Liver (tissue), 8 donors: ENCODE measurements at regions not wholly inside any gene's neighbourhood (a gene's known extent, or its start where the extent isn't known, plus 50 kb on each side); places are given as distances from the start of the nearest gene placed in this dataset.

Experiments used
- DNase-seq: peaks from one replicate; pipeline ENCODE4 v3.0.0-alpha.2; 2017; ENCODE audit warnings: low spot score
- H3K27ac ChIP-seq, 2 donors: one replicate each; pipeline ENCODE4 v1.7.0; 2013; ENCODE audit warnings: inconsistent platforms in 2 of 2, low read length in 2 of 2, control low read depth in 1 of 2, low read depth in 1 of 2, mild to moderate bottlenecking in 1 of 2
- H3K27me3 ChIP-seq, 4 donors: one replicate each; pipeline versions ENCODE4 v1.6.1 to v1.7.0; 2013; ENCODE audit warnings: low read length in 3 of 4, inconsistent platforms in 1 of 4, mild to moderate bottlenecking in 1 of 4, moderate library complexity in 1 of 4; ENCODE audit not compliant: control insufficient read depth in 4 of 4, insufficient read depth in 4 of 4
- H3K36me3 ChIP-seq, 4 donors: one replicate each; pipeline versions ENCODE4 v1.6.1 to v1.7.0; 2013; ENCODE audit warnings: low read length in 3 of 4, mild to moderate bottlenecking in 3 of 4, low read depth in 1 of 4, moderate library complexity in 1 of 4; ENCODE audit not compliant: control insufficient read depth in 4 of 4, insufficient read depth in 3 of 4
- H3K4me1 ChIP-seq, 4 donors: one replicate each; pipeline versions ENCODE4 v1.6.1 to v1.7.0; 2013; ENCODE audit warnings: low read length in 3 of 4, mild to moderate bottlenecking in 3 of 4, moderate library complexity in 1 of 4; ENCODE audit not compliant: control insufficient read depth in 4 of 4, insufficient read depth in 4 of 4
- H3K4me3 ChIP-seq, 3 donors: one replicate each; pipeline versions ENCODE4 v1.6.1 to v1.7.0; 2013; ENCODE audit warnings: low read length in 3 of 3, control low read depth in 1 of 3, low read depth in 1 of 3, mild to moderate bottlenecking in 1 of 3
- H3K9ac ChIP-seq, 2 donors: one replicate each; pipeline ENCODE4 v1.7.0; 2013; ENCODE audit warnings: low read length in 2 of 2, mild to moderate bottlenecking in 2 of 2, moderate library complexity in 2 of 2, control low read depth in 1 of 2, low read depth in 1 of 2
- H3K9me3 ChIP-seq, 4 donors: one replicate each; pipeline versions ENCODE4 v1.6.1 to v1.7.0; 2013; ENCODE audit warnings: low read length in 3 of 4; ENCODE audit not compliant: control insufficient read depth in 4 of 4
- EGR1 ChIP-seq, 2 donors: IDR thresholded peaks; 2 replicates each; pipeline ENCODE4 v1.6.1; 2016 to 2018; ENCODE audit warnings: antibody characterized with exemption in 2 of 2, low read depth in 2 of 2
- FOXA1 ChIP-seq: IDR thresholded peaks from 2 replicates; pipeline ENCODE4 v1.6.1; 2016; ENCODE audit warnings: antibody characterized with exemption
- FOXA2 ChIP-seq: IDR thresholded peaks from 2 replicates; pipeline ENCODE4 v1.6.1; 2016; ENCODE audit warnings: antibody characterized with exemption
- GABPA ChIP-seq, 2 donors: IDR thresholded peaks in 1 of 2; conservative IDR thresholded peaks in 1 of 2; 2 replicates each; pipeline ENCODE4 v1.6.1; 2016; ENCODE audit warnings: antibody characterized with exemption in 2 of 2, mild to moderate bottlenecking in 1 of 2, moderate library complexity in 1 of 2
- HNF4A ChIP-seq, 2 donors: conservative IDR thresholded peaks; 2 replicates each; pipeline ENCODE4 v1.6.1; 2016; ENCODE audit warnings: antibody characterized with exemption in 2 of 2, mild to moderate bottlenecking in 2 of 2
- HNF4G ChIP-seq: IDR thresholded peaks from 2 replicates; pipeline ENCODE4 v1.6.1; 2016; ENCODE audit warnings: antibody characterized with exemption
- NR2F2 ChIP-seq: IDR thresholded peaks from 2 replicates; pipeline ENCODE4 v1.6.1; 2016; ENCODE audit warnings: antibody characterized with exemption
- RXRA ChIP-seq, 2 donors: IDR thresholded peaks; 2 replicates each; pipeline ENCODE4 v1.6.1; 2017 to 2018; ENCODE audit warnings: antibody characterized with exemption in 2 of 2, mild to moderate bottlenecking in 1 of 2
- SP1 ChIP-seq: IDR thresholded peaks from 2 replicates; pipeline ENCODE4 v1.6.1; 2018; ENCODE audit warnings: antibody characterized with exemption, mild to moderate bottlenecking
- YY1 ChIP-seq: IDR thresholded peaks from 2 replicates; pipeline ENCODE4 v1.6.1; 2016; ENCODE audit warnings: antibody characterized with exemption, mild to moderate bottlenecking
- WGBS: extraction: QIAGEN DNeasy Blood & Tissue Kit; methylation state at CpG from one replicate; pipeline ENCODE4 v1.1.7; 2013; 5-methylcytosine and 5-hydroxymethylcytosine counted together
- TF ChIP-seq, protein P1 (sequence below): IDR thresholded peaks from 2 replicates; pipeline ENCODE4 v1.6.1; 2016; ENCODE audit warnings: antibody characterized with exemption
- TF ChIP-seq, protein P2 (sequence below): fragments of 150-350 bp; IDR thresholded peaks from 2 replicates; pipeline ENCODE4 v1.5.1; 2017; ENCODE audit warnings: improper control_type of control experiment, low read depth, low read length; ENCODE audit not compliant: missing input control
- TF ChIP-seq, protein P3 (sequence below): IDR thresholded peaks from 2 replicates; pipeline ENCODE4 v1.6.1; 2016; ENCODE audit warnings: antibody characterized with exemption, mild to moderate bottlenecking
- TF ChIP-seq, protein P4 (sequence below): IDR thresholded peaks from 2 replicates; pipeline ENCODE4 v1.6.1; 2016; ENCODE audit warnings: antibody characterized with exemption
- donor health status: healthy.
- donor health status: healthy.
- donor health status: healthy.
- donor health status: healthy.
- donor health status: healthy.

DNA sequence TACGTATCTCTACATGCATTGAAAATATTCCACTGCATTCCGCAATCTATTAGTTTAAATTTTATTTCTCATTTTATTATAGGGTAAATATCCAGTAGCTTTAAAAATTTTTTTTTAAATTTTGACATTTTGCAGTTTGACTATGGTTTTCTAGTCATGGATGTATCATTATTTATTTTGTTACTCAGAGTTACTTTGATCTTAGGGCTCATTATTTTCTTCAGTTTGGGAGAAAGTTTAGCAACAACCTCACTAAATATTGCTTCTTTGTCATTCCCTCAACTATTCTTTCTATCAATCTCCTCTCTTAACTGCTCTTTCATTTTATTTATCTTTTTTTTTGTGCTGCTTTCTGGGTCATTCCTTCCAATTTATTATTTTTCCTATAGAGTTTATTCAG lies 100.5 kb upstream of the SLCO6A1 start (continued):
- TF ChIP-seq, protein P1, sequence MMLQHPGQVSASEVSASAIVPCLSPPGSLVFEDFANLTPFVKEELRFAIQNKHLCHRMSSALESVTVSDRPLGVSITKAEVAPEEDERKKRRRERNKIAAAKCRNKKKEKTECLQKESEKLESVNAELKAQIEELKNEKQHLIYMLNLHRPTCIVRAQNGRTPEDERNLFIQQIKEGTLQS = no peak
- TF ChIP-seq FOXA2 (no peak), FOXA1 (no peak)

DNA sequence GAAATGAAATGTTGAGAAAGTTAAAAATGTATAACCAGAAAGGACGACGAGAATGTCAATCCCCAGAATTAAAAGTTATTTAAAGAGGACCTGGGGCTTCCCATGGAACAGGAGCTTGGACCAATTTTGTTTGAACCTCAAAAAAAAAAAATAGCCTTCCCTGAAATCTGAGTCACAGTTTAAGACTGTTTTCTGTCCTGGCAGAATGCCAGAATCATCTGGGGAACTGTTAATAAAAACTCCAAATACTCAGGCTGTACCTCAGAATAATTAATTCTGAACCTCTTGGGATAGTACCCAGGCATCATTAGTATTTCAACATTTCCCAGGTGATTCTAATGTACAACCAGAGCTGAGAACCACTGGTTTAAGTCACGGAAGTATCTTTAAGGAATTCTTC lies 102.2 kb upstream of the SLCO6A1 start:
- Histone ChIP-seq H3K27ac (no peak overlapping the region), H3K9ac (no peak overlapping the region), H3K36me3 (no peaks in the 10 kb centered on the region), H3K4me1 (no peaks in the 10 kb centered on the region), H3K4me3 (no peak overlapping the region), H3K27me3 (peaks cover 0 to 3% (median 0%) of the 10 kb centered on the region in 4 donors), H3K9me3 (no peaks in the 10 kb centered on the region)
- no peak for DNase-seq
- 86% methylated on average over 3 of the region's 3 CpGs for WGBS
- TF ChIP-seq, protein P2, sequence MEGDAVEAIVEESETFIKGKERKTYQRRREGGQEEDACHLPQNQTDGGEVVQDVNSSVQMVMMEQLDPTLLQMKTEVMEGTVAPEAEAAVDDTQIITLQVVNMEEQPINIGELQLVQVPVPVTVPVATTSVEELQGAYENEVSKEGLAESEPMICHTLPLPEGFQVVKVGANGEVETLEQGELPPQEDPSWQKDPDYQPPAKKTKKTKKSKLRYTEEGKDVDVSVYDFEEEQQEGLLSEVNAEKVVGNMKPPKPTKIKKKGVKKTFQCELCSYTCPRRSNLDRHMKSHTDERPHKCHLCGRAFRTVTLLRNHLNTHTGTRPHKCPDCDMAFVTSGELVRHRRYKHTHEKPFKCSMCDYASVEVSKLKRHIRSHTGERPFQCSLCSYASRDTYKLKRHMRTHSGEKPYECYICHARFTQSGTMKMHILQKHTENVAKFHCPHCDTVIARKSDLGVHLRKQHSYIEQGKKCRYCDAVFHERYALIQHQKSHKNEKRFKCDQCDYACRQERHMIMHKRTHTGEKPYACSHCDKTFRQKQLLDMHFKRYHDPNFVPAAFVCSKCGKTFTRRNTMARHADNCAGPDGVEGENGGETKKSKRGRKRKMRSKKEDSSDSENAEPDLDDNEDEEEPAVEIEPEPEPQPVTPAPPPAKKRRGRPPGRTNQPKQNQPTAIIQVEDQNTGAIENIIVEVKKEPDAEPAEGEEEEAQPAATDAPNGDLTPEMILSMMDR = no peak
- TF ChIP-seq NR2F2 (no peak), EGR1 (IDR thresholded peaks at IDR 0.05; ENCODE audit: low read depth in 2 of 2) (no peak), RXRA (IDR thresholded peaks at IDR 0.05) (no peak), GABPA (IDR thresholded peaks at IDR 0.05 in 1 of 2, conservative IDR thresholded peaks at IDR 0.05 in 1 of 2) (no peak)
- TF ChIP-seq, protein P3, sequence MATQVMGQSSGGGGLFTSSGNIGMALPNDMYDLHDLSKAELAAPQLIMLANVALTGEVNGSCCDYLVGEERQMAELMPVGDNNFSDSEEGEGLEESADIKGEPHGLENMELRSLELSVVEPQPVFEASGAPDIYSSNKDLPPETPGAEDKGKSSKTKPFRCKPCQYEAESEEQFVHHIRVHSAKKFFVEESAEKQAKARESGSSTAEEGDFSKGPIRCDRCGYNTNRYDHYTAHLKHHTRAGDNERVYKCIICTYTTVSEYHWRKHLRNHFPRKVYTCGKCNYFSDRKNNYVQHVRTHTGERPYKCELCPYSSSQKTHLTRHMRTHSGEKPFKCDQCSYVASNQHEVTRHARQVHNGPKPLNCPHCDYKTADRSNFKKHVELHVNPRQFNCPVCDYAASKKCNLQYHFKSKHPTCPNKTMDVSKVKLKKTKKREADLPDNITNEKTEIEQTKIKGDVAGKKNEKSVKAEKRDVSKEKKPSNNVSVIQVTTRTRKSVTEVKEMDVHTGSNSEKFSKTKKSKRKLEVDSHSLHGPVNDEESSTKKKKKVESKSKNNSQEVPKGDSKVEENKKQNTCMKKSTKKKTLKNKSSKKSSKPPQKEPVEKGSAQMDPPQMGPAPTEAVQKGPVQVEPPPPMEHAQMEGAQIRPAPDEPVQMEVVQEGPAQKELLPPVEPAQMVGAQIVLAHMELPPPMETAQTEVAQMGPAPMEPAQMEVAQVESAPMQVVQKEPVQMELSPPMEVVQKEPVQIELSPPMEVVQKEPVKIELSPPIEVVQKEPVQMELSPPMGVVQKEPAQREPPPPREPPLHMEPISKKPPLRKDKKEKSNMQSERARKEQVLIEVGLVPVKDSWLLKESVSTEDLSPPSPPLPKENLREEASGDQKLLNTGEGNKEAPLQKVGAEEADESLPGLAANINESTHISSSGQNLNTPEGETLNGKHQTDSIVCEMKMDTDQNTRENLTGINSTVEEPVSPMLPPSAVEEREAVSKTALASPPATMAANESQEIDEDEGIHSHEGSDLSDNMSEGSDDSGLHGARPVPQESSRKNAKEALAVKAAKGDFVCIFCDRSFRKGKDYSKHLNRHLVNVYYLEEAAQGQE = no peak
- TF ChIP-seq, protein P4, sequence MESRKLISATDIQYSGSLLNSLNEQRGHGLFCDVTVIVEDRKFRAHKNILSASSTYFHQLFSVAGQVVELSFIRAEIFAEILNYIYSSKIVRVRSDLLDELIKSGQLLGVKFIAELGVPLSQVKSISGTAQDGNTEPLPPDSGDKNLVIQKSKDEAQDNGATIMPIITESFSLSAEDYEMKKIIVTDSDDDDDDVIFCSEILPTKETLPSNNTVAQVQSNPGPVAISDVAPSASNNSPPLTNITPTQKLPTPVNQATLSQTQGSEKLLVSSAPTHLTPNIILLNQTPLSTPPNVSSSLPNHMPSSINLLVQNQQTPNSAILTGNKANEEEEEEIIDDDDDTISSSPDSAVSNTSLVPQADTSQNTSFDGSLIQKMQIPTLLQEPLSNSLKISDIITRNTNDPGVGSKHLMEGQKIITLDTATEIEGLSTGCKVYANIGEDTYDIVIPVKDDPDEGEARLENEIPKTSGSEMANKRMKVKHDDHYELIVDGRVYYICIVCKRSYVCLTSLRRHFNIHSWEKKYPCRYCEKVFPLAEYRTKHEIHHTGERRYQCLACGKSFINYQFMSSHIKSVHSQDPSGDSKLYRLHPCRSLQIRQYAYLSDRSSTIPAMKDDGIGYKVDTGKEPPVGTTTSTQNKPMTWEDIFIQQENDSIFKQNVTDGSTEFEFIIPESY = no peak

DNA sequence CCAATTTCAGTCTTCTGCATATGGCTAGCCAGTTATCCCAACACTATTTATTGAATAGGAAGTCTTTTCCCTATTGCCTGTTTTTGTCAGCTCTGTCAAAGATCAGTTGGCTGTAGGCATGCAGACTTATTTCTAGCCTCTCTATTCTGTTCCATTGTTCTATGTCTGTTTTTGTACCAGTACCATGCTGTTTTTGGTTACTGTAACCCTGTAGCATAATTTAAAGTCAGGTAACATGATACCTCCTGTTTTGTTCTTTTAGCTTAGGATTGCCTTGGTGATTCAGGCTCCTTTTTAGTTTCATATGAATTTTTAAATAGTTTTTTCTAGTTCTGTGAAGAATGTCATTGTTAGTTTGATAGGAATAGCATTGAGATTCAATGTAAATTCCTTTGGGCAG lies 104.9 kb upstream of the SLCO6A1 start:
- Histone ChIP-seq H3K27me3 (peaks cover 0 to 3% (median 0%) of the 10 kb centered on the region in 4 donors), H3K36me3 (no peaks in the 10 kb centered on the region), H3K27ac (no peak overlapping the region), H3K4me3 (no peak overlapping the region), H3K9ac (no peak overlapping the region), H3K4me1 (no peaks in the 10 kb centered on the region), H3K9me3 (no peaks in the 10 kb centered on the region)
- DNase-seq = no peak
- TF ChIP-seq, protein P2 = no peak
- TF ChIP-seq FOXA1 (no peak), EGR1 (IDR thresholded peaks at IDR 0.05; ENCODE audit: low read depth in 2 of 2) (no peak), HNF4A (conservative IDR thresholded peaks at IDR 0.05) (no peak), NR2F2 (no peak), YY1 (no peak), HNF4G (no peak), SP1 (no peak)
- TF ChIP-seq, protein P1 = no peak
- TF ChIP-seq, protein P4 = no peak
